HG02885 (cell line): ENCODE measurements at regions not wholly inside any gene's neighbourhood (a gene's known extent, or its start where the extent isn't known, plus 50 kb on each side); places are given as distances from the start of the nearest gene placed in this dataset.

Experiments
- ATAC-seq: cut with Tn5 transposase; IDR thresholded peaks from one replicate; pipeline ENCODE4 v1.9.1; 2021; ENCODE audit warnings: mild to moderate bottlenecking; ENCODE audit not compliant: unreplicated experiment, poor library complexity

GRCh38 chr4:114161809-114162208, 182.4 kb upstream of the ARSJ start:
- no peak for ATAC-seq

GRCh38 chr4:114163051-114163450, 183.6 kb upstream of the ARSJ start:
- no peak for ATAC-seq

- no peak for ATAC-seq
Measured at GRCh38 chr4:114173968-114174367, 194.5 kb upstream of the ARSJ start.

- ATAC-seq = no peak
Measured at GRCh38 chr4:114177628-114178027, 198.2 kb upstream of the ARSJ start.

GRCh38 chr4:114178392-114178791, 198.9 kb upstream of the ARSJ start:
- ATAC-seq = no peak

DNA sequence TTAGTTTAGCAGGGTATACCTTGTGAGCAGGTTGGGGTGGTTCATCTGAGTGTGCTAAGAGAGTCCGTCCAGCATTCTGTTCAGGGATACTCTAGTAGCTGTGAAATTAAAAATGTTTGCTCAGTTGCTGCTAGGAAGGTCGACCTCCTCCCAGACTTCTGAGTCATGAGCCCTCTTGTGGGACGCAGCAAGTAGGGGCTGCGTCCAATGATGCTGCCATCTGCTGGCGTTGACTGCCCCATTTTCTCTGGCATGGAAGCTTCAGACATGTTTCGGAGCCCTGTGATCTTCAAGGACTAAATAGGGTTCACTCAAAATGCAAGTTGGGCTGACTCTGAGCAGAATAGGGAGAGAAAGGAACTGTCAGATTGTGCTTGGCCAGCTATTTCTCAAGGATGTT, 201.0 kb upstream of the ARSJ start:
- peak; percentile 67 for ATAC-seq

DNA sequence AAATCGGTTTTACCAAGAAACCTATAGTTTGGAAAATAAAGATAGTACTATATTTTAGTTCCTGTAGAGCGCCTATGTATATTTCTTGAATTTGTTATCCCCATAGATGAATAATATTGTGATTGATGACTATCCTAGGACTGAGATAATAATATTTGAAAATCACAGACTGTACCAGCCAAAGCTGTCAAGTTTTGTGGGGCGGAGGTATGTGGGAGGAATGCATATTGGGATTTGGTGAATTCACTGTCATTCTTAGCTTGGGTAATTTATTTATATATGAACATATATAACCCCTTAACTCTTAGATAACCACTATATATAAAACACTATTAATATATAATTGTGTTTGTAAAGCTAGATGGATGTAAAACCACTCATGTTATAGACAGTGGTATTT, 205.5 kb upstream of the ARSJ start:
- no peak for ATAC-seq

DNA sequence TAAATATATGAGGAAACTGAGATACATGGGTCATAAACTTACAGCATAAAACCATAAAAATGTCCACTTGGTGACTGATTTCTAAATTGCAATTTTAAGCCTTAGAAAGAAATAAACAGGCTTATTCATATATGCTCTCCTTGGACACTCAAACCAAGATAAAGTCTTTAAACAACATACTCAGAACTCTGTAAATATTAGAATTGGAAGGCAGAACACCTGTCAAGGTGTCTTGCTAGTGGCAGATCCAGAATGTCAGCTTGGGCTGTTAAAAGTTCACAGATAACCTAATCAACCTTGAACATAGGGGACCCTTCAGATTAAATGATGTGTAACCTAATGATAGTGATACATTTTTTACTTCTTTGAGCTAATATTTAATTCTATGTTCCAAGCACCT, 208.1 kb upstream of the ARSJ start:
- ATAC-seq = no peak

DNA sequence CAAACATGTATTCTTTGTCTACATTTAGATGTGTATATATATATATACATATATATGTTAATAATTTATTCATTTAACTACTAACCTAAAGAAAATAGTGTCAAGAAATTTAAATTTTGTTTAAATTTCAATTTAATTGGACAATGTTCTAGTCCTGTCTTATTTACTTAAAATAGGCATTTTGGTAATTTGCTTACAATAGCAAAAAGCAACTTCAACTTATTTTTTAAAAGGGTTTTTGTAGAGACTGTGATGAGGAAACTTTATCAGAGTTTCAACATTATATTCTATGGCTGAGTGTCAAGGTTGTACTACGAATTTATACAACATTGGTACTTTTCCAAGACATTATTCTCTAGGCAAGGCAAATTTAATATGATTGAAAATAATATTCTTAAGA, 212.0 kb upstream of the ARSJ start:
- no peak for ATAC-seq

GRCh38 chr4:114192854-114193253, 213.4 kb upstream of the ARSJ start:
- no peak for ATAC-seq

DNA sequence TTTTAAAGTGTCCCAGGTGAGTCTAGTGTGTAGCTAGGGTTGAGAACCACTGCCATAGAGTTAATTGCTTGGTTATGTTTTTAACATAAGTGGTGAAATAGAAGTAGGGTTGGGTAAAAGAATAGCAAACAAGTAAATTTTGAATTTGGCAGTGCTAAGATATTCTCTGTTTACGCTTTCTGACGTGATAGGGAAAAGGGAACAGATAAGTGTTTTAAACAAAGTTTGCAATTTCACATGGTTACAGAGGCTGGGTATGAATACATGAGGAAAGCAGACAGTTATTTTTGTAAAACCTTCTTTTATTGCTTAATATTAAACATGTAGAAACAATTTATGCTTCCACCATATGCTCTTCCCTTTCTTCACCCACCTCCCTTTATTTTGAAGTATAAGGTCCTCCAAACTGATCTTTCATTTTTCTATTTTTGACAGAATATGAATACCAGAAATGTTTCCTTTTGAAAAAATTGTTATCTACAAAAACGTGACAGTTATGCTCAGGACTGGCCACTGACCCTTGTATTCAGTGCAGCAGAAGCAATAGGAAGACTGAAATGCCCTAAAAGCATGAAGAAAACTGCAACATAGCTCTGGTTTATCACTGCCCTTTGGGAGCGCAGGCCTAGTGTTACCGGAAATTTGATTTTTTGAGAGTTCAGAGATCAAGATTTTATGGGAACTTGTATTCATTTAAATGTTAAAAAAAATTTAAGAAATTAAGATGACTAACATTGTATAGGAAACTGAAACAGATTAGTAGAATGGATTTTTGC, 214.4 kb upstream of the ARSJ start:
- ATAC-seq = no peak

- no peak for ATAC-seq
Measured at GRCh38 chr4:114196606-114197005, 217.2 kb upstream of the ARSJ start.

GRCh38 chr4:114200026-114200425, 220.6 kb upstream of the ARSJ start:
- ATAC-seq = no peak

GRCh38 chr4:114205261-114205660, 225.8 kb upstream of the ARSJ start:
- ATAC-seq = no peak

DNA sequence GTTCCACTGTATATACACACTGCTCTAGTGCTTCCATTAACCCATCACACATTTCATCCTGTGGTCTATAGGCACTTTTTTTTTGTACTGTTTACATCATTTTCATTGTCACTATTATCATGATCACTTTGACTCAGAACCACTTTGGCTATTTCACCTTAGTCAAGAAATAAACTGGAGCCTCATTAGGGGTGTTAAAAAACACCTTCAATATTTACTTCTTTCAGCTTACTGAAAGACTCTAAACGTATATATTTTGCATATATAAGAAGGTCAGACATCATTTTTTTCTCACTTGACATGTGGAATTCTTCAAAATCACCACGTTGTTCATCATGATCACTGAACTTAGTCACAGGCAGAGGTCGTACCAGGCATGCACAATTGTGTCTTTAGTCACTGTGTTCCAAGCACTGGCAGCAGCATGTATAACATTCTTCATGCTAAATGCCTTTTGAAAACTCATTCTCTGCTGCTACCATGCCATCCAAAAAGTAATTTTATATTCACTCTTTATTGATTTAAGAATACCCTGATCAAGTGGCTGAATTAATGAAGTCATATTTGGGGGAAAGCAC, 229.2 kb upstream of the ARSJ start:
- ATAC-seq = no peak

- no peak for ATAC-seq
Measured at GRCh38 chr4:114209584-114209983, 230.1 kb upstream of the ARSJ start.

- ATAC-seq = no peak
Measured at GRCh38 chr4:114211556-114211955, 232.1 kb upstream of the ARSJ start.

- no peak for ATAC-seq
Measured at GRCh38 chr4:114217150-114217817, 237.8 kb upstream of the ARSJ start.

DNA sequence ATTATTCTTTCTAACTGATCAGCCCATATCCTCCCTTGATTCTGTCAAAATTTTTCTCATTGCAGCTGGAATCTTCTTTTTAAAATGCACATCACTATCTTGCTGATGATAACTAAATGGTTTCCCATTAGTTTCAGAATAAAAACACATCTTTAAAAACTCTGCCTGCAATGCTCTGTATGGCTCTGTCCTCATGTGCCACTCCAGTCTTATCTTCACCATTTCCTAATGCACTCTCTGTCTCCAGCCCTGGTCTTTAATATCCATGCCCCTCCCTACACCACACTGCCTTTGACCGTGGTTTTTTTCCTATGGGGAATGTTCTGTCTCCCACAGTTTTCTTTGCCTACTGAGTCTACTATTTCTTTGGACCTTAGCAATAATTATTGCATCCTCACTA, 244.1 kb upstream of the ARSJ start:
- no peak for ATAC-seq

- no peak for ATAC-seq
Measured at GRCh38 chr4:114225436-114225835, 246.0 kb upstream of the ARSJ start.

DNA sequence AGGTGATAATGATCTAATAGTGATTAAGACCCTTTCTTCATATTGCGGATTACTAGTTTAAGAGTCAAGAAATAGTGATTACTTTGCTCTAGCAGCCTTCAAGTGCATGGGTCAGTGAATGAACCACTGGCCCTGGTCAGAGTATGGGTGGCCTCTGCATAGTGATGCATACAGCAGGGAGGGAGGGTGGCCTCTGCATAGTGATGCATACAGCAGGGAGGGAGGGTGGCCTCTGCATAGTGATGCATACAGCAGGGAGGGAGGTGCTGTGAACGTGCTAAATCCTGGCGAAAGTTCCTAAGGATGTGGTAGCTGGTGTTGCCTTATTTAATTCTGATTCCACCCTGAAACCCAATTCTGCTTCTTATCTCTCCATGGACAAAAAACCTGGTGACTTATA, 246.7 kb upstream of the ARSJ start:
- no peak for ATAC-seq
